ENCODE measurements at regions not wholly inside any gene's neighbourhood (a gene's known extent, or its start where the extent isn't known, plus 50 kb on each side); places are given as distances from the start of the nearest gene placed in this dataset.
"Not testable (repeated sequence)": the region's sequence is repeated elsewhere in the genome, so short reads cannot be mapped to it uniquely, and the experiment has no call there.

DNA sequence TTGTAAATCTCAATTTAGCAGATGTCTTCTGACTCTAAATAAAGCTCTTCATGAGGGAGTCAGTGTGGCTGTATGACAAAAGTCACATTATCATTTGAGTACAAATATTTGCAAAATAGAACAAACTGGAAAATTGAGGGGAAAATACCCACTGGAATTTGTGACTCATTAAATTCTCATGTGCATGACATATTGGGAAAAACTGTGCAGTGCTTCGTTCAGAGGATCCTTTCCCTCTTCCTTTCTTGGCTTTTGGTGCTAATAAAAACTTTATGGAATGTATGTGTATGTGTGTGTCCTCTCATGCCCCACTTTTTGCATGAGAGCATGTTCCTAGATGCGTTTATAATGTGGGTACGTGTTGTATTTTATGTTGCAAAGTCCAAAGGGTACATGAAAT lies 267.8 kb downstream of the KTN1 start:
- no peak for DNase-seq

DNA sequence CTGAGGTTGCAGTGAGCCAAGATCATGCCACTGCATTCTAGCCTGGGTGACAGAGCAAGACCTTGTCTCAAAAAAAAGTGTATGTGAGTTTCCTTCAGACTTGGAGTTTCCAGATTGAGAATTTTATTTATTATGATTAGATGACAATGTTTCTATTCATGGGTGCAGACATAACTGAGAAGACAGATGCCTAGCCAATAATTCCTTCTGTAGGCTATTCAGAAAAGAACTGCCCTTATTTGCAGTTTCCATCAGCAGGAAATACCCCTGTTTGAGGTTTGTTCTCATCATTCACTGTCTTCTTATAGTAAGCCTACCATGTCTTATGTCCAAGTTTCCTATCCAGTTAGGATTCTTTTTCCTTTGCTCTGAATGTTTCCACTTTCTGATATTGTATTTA lies 269.0 kb downstream of the KTN1 start:
- DNase-seq: no peak

DNA sequence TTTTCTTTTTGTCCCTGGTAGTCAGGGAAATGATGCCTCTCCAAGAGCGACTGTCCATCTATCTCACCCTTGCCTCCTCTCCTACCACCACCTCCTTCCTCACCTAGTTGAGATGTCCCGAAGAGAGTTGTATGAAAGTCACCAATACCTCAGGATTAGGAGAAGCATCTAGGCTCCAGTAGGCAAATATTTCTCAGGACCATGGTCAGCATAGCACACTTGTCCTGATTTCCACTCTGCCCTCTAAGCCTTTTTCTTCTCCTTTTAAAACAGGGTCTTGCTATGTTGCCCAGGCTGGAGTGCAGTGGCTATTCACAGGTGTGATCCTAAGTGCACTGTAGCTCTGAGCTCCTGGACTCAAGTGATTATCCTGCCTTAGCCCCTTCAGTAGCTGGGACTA lies 268.4 kb upstream of the PELI2 start:
- no peak for DNase-seq

DNA sequence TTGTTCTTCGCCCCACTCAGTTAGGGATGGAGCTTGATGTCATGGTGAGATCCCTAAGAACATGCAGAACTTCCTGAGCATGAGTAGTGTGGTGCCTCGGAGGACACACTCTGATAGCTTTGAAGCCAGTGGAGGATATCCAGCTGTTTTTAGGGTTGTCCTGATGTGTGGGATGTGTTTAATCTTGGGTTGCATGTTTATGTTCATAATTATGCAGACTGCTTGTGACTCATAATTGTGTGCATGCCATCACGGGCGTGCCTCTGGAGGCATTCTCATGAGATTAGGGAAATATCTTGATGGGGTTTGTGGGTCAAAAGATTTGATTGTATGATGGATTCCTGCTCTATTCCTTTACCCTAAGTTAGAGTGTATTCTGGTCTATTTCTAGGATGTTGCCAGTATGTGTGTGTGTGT lies 267.4 kb upstream of the PELI2 start:
- no peak for DNase-seq

DNA sequence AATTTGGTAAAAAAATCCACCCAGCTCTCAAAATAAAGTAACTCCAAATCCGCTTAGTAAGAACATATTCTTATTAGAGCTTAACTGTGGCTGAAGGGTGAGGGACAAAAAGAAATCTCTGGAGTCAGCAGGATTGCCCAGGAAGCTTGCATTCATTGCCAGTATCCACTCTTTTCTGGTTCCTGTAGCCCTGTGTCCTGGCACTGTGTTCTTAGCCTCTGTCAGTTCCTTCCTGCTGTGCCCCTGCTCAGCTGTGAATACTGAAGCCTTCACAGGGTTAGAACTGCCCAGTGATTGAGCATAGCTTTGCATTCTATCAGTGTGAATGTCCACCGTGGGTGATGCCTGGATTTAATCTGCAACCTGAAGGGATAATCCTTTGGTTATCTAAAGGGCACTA lies 266.9 kb upstream of the PELI2 start:
- DNase-seq: no peak

DNA sequence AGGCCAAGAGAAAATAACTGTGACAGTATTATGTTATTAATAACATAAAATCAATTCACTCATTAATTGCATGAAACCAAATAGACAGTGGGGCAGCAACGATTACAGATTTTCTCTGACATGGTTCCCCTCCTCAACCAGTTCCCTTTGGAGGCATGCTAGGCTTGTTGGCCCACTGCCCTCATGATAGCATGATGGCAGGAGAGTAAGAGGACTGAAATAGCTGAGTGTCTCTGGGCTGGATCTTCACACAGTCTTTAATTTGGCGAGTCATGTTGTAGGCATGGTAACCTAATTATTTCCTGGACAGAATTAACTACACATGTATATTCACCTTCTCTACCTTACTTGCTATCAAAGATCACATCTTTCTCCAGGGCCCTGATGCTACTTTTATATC lies 266.2 kb upstream of the PELI2 start:
- no peak for DNase-seq

DNA sequence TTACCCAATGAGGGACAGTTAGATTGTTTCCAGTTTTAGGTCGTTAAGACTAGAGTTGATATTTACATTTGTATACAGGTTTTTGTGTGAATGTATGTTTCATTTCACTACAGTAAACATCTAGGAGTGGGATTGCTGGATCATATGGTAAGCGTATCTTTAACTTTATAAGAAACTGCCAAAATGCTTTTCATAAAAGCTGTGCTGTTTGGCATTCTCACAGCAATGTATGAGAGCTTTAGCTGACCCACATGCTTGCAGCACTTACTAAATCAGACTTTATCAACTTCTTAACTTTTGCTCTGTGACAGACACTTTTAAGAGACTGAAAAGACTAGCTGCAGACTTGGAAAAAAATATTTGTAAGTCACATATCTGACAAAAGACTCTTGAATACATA lies 262.5 kb upstream of the PELI2 start:
- DNase-seq: no peak

DNA sequence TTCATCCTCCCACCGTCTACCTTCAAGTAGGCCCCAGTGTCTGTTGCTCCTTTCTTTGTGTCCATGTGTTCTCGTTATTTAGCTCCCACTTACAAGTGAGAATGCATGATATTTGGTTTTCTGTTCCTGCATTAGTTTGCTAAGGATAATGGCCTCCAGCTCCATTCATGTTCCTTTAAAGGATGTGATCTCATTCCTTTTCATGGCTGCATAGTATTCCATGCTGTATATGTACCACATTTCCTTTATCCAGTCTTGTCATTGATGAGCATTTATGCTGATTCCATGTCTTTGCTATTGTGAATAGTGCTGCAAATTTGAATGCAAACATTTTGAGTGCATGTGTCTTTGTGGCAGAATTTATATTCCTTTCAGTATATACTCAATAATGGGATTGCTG lies 259.6 kb upstream of the PELI2 start:
- no peak for DNase-seq

DNA sequence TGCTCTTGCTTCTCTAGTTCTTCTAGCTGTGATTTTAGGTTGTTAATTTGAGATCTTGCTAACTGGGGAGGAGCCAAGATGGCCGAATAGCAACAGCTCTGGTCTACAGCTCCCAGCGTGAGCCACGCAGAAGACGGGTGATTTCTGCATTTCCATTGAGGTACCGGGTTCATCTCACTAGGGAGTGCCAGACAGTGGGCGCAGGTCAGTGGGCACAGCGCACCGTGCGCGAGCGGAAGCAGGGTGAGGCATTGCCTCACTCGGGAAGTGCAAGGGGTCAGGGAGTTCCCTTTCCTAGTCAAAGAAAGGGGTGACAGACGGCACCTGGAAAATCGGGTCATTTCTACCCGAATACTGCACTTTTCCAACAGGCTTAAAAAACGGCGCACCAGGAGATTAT lies 256.6 kb upstream of the PELI2 start:
- not testable (repeated sequence) for DNase-seq

DNA sequence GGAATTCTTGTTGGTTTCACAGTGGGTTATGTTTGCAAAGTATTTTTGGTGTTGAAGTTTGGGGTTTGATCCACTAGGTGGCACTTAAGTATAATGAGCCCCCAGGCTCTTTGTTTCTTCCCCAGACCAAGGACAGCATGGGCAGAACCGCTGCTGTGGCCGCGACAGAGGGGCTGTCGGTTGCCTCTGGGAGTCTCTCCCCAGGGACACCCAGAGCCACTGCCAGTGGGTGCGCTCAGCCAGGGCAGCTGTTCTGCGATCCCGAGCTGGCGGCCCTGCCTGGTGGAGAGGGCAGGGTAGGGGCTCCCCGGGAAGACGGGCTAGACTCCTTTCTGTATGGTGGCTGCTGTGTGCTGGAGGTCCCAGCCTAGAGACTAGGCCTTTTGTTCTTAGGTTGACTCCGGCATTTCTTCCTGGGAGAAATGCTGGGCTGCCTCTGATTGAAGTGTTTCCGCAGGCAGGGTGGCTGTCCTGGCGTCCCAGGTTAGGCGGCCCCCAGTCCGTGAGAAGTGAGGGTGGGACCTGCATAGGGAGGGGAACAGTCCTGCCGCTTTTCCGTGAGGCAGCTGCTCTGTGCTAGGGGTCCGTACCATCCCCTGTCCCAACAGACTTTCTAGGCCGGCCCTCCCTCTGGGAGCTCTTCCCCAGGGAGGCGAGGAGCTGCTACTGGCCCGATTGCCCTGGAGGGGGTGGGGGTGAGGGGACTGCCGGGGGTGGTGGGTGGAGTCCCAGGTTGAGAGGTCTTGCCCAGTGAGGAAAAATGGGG lies 253.1 kb upstream of the PELI2 start:
- no peak for DNase-seq

DNA sequence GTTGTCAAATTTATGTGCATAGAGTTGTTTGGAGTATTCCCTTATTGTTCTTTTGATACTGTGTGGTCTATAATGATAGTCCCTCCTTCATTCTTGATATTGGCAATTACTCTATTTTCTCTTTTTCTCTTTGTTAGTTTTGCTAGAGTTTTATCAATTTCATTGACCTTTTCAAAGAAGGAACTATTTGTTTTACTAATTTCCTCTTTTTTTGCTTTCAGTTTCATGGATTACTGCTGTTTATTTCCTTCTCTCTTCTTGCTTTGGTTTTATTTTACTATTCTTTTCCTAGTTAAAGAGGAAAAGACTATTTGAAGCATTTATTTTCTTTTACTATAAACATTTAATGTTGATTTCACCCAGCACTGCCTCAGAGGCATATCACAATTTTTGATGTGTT lies 250.9 kb upstream of the PELI2 start:
- DNase-seq: no peak

DNA sequence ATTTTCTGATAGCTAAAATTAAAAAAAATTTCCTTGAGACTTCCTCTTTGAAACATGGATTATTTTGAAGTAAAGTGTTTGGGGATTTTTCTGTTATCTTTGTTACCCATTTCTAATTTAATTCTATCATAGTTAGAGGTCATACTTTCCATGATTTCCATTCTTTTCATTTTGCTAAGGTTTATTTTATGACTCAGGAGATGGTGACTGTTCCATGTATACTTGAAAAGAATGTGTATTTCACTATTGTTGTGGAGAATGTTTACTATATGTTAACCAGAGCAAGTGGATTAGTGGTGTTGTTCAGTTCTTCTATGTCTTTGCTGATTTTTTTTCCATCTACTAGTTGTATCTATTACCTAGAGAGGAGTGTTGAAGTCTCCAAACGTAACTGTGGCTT lies 250.5 kb upstream of the PELI2 start:
- no peak for DNase-seq

DNA sequence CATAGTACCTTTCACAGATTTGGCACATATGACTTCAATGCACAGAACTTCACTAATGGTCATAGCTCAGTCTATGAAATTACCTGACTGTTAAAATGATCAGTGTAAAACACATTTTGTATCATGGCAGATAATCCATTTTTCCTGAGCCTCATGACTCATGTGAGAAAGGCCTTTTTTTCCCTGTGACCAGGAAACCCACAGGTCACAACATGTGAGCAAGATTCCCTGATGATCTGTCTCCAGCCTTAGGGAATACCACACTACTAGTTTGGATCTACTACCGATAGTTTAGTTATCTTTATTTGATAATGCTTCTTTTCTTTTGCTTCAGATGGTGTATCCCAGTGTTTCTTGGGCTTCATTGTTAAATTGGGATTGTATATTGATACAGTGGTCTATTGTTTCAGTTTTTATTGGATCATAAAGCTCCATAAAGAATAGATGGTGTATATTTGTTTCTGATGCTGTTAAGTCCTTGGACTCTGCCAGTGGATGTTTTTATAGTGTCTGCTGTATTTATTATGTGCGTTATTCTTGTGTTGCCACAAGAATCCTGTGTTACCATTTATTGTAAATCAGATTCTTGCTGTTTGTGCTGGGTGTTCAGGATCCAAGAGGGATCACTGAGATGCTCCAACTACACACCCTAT lies 248.7 kb upstream of the PELI2 start:
- no peak for DNase-seq

DNA sequence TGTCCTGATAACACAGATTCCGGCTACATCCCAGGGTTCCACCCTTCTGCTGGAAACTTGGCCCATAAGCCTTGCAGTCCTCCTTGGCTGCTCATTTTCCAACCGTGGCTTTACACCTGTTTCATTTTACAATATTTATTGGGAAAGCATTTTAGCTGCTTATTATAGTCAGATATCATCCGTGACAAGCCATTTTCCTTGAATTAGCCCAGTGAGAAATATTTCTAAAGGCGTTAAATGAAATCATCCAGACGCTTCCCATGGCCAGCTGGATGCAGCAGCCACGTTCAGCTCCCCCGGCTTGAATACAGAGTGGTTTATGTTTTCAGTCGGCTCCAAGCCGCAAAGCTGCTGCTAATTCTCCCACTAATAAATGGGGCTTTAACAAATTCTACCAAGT lies 245.0 kb upstream of the PELI2 start:
- no peak for DNase-seq

DNA sequence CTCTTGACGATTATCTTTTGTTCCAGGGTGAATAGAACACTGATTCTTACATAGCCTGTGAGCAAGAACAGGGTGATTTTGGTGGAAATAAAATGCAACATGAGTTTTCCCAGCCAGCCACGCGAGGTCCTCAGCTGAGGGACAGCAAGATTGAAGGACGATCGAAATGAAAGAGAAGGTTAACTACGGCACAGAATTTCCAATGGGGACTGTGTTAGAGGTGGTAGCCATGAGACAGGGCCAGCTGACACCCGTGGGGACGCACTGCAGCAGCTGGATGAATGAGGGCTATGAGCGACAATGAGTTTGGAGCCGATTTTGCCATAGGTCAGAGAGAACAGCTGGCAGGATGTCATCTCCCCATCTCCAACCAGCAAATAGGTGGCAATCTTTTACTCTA lies 243.4 kb upstream of the PELI2 start:
- DNase-seq: no peak

DNA sequence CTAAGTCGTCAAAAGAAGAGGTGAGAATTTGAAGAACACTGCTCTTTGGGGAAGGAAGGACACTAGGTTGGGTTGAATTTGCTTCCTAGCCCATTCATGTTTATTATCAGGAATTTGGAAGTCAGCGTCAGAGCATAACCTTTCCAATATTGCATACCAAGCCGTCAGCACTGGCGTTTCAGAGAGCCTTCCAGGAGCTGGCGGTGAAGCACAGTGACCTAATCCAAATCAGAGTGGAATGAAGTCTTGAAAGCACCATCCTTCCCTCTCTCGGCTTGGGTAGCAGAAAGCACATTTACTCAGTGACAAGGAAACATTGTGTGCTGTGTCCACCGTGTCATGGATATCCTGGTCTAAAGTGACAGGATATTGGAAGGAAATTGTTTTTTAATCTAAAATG lies 240.3 kb upstream of the PELI2 start:
- no peak for DNase-seq

DNA sequence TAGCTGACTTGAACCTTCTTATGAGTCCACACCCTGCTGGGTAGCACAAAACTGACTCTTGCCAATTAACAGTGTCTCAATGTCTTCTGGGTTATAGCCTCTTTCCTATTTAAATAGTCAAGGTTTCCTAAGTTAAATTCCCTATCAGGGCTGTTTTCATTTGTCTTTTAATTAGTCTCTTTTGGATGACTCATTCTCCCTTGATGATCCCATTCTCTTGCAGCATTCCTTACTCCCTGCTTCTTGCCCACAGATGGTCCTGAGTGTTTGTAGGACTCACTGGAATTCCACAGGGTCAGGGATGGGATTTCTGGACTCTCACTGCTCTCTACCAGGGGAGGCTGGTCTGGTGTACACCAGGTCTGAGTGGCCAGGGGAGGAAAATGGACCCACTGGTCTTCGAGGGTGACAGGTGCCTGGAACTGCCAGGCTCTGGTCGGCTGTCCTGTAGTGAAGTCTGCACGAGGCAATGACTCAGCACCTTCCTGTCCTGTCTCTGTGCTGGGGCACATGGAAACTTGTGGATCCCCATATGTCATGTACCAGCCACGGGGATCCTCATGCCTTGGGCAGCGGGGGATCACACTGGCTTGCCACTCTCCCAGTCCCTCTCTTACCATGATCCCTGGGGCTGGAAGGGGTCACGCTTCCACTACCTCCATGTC lies 236.5 kb upstream of the PELI2 start:
- DNase-seq: no peak

DNA sequence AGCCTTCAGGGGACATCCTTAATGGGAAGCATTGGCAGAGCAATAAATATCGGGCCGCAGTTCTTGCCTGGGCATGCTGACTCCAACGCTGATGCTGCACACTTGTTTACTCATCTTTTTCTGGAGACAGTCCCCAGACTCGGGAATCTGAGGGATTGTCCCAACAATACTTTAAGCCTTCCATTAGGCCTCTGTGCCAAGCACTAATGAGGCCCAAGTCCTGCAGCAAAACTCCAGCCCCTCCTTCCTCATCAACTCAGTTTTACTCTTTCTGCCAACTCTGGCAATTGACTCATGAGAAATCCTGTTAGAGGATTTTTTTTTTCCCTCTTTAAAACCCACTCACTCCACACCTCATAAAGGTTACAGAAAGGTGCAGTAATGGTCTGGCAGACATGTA lies 233.4 kb upstream of the PELI2 start:
- DNase-seq: peak; percentile 21

DNA sequence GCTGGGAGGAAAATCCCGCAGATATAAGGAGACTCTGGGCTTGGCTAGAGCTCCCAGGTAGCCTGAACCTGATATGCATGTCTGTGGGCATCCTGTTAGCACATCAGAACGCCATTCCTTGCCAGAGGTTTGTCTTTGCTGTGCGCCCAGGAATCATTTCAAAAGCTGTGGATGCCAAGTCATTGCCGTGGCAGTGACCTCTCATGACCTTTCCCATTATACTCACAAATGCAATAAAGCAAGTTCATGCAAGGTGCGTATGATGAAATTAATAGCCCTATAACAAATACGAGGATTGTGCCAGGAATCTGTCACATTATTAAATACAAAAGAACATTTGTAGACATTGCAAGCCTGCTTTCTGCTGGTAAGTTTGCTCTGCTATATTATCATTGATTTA lies 229.1 kb upstream of the PELI2 start:
- peak; percentile 83 for DNase-seq

DNA sequence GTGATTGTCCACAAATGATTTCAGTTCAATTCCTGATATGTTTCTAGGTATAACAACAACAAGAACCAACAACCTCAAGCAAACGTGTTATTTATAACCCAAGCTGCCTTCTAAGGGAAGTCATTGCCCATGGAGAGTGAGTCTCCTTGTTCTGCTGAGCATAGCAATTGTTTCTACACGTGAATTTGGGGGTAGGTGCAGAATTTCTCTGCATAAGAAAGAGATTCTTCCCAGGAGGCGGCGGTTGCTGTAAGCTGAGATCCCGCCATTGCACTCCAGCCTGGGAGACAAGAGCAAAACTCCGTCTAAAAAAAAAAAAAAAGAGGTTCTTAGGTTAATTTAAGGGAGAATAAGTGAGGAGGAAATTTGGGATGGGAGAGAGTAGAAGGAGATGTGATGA lies 226.5 kb upstream of the PELI2 start:
- DNase-seq: no peak

DNA sequence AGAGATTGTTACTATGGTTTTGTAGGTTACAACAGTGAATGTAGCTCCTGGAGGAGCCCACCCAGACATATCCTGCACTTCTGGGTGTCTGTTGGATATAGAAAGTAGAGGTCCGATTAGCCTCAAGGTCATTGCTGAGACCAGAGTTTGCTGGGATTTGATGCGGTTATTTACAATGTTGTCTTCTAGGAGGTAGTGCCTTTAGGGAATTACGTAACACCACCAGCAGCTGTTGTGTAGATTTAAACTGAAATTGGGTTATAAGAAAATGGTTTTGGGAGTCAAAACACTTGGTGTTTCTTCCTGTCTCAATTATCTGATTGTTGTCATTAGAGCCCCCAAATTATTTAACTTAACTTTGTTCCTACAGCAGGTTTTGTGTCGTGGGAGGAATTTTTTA lies 225.3 kb upstream of the PELI2 start:
- peak; percentile 73 for DNase-seq

DNA sequence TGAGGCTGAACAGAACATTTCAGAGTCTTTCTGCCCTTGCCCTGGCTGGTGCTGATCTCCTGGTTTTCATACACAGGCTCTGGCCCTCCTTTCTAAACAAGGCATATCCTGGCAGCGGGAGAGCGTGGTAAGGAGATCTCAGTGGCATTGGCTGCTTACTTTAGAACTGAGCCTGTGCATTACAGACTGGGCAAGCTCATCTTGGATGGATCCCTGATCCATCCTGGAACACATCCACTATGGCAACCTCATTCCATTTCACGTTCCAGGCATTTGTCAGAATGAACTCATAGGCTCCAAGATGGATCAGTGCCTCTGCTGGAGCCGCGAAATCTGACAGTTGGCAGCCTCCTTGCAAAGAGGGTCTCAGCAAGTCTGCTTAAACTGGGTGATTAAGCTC lies 224.5 kb upstream of the PELI2 start:
- DNase-seq: no peak

DNA sequence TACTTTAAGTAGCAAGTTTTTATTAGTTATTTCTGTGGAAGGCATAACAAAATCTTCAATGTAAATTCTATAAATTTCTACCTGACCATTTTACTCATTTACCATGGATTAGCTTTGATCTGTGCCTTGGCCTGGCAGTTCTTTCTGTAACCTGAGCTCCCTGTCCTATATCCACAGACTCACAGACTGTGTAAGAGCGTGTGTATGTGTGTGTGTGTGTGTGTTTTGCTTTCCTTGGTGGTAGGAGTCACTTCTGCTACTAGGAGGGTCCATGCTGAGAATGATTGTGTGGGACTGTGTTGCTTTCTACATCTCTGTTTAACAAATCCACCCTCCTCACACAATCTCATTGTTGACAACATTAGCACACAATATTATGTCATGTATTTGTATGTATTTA lies 221.2 kb upstream of the PELI2 start:
- DNase-seq: peak; percentile 43

DNA sequence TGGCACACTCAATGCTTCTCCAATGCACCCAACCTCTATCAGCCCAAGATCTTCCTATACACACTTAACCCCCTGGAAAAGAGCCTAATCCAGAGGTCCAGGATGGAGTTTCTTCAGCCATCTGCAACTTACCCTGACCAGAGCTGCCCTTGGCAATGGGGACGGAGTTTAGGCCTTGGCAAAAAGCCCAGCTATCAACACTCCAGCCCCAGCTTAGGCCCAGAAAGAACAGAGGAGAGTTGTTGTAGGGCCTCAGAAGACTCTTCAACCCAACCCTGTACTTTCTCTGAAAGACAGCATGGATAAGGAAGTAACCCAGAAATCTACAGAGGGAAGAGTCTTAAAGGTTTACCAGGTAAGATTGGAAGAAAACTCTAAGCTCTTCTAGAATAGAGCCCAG lies 219.3 kb upstream of the PELI2 start:
- DNase-seq: no peak

DNA sequence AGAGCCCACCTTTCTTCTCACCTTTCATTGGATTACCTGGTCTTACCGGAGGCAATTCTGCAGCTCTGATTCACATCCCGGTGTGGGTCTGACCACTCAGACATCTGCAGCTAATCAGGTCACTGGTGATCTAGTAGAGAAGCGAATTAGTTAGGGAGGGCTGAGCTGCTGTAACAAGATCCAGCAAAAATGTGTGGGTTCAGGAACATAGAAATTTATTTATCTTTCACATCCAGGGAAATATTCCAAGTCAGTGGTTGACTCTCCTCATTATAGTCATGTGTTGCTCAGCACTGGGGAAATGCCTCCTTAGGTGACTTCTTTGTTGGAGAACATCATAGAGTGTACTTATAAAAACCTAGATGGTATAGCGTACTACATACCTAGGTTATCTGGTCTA lies 218.7 kb upstream of the PELI2 start:
- DNase-seq: no peak

Measured in NCI-H2171 treated with DMSO at 0.1 percent for 48 hours (cell line).